ENCODE measurements at regions not wholly inside any gene's neighbourhood (a gene's known extent, or its start where the extent isn't known, plus 50 kb on each side); places are given as distances from the start of the nearest gene placed in this dataset.

GRCh38 chr3:157632075-157632474 lies 128.9 kb upstream of the VEPH1 start:
- no peak for TF ChIP-seq CBX5 (IDR thresholded peaks at IDR 0.05; ENCODE audit: borderline replicate concordance, low read depth)
- no peak for TF ChIP-seq PPARD (CRISPR knock-in tag; IDR thresholded peaks at IDR 0.05)
- TF ChIP-seq GATAD2B (IDR thresholded peaks at IDR 0.05; ENCODE audit: borderline replicate concordance), result no peak
- TF ChIP-seq CEBPB (tag; IDR thresholded peaks at IDR 0.05), result no peak
- TF ChIP-seq SRF (CRISPR knock-in tag; IDR thresholded peaks at IDR 0.05), result no peak
